ENCODE measurements at regions not wholly inside any gene's neighbourhood (a gene's known extent, or its start where the extent isn't known, plus 50 kb on each side); places are given as distances from the start of the nearest gene placed in this dataset.

DNA sequence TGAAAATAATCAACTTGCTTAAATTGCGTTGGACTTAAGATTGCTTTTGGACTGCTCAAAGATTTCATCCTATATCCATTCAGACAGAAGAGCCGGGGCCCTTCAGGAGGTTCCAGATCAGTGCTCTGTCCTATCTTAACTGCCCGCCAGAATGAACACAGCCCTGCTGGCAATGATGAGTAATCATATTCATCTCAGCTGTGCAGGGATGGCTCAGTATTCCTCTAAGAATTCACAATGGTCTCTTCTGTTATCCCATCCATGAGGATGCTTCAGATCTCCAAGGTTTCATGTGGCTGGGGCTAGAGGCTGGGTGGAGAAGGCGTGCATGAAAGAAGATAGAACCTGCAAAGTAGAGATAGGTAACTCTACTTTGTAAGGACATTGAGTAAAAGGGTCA is 80.0 kb upstream of the NPVF start:
- H3K27me3 Mint-ChIP-seq (ENCODE audit: low read depth), result no peaks in the 10 kb centered on the region
- TF ChIP-seq, protein P1, sequence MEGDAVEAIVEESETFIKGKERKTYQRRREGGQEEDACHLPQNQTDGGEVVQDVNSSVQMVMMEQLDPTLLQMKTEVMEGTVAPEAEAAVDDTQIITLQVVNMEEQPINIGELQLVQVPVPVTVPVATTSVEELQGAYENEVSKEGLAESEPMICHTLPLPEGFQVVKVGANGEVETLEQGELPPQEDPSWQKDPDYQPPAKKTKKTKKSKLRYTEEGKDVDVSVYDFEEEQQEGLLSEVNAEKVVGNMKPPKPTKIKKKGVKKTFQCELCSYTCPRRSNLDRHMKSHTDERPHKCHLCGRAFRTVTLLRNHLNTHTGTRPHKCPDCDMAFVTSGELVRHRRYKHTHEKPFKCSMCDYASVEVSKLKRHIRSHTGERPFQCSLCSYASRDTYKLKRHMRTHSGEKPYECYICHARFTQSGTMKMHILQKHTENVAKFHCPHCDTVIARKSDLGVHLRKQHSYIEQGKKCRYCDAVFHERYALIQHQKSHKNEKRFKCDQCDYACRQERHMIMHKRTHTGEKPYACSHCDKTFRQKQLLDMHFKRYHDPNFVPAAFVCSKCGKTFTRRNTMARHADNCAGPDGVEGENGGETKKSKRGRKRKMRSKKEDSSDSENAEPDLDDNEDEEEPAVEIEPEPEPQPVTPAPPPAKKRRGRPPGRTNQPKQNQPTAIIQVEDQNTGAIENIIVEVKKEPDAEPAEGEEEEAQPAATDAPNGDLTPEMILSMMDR (IDR thresholded peaks at IDR 0.05), result no peak
- H3K36me3 Mint-ChIP-seq (ENCODE audit: low read depth), result no peaks in the 10 kb centered on the region
- no peak overlapping the region for H3K4me3 Mint-ChIP-seq (ENCODE audit: unreplicated experiment)
- no peak overlapping the region for H3K27ac Mint-ChIP-seq (ENCODE audit: unreplicated experiment)
- peaks cover 30% of the 10 kb centered on the region for H3K4me1 Mint-ChIP-seq (ENCODE audit: low read depth)
- DNase-seq (ENCODE audit: low spot score), result no peak
- H3K9me3 Mint-ChIP-seq (ENCODE audit: low read depth), result no peaks in the 10 kb centered on the region

DNA sequence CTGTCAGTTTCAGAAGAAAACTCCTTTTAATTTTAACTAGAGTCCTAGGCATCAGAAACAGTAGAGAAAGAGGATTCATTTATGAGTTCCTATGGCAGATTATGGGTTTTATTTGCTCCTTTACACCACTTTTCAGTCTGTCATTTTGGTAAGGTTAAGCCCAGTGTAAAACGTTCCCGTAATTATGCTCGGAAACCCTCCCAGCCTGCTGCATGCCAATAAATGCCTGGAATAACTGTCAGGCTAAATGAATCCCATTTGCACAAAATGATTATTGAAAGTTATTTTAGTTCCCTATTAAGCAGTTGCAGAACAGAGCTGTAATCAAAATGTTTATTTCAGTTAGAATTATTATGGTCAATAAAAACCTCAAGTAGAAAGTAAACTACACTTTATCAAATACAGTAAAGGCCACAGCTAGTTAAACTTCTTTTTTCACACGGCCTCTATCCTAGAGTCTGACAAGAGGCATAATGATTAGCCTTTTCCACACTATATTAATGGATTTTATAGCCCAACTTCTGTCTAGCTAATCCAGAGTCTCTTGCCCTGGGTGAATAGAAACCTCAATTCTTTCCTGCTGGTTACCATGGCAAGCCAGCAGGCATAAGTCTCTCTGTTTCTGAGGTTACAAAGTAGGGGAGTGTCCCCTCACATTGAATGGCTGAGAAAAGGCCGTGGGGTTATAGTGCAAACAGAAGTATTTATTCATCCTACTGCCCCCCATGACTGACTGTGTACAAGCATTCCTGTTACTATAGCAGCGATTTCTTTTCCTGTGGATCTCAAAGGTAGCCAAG is 80.8 kb upstream of the NPVF start:
- Mint-ChIP-seq H3K9me3 (ENCODE audit: low read depth) (no peaks in the 10 kb centered on the region), H3K4me1 (ENCODE audit: low read depth) (peaks cover 22% of the 10 kb centered on the region), H3K4me3 (ENCODE audit: unreplicated experiment) (no peak overlapping the region)

DNA sequence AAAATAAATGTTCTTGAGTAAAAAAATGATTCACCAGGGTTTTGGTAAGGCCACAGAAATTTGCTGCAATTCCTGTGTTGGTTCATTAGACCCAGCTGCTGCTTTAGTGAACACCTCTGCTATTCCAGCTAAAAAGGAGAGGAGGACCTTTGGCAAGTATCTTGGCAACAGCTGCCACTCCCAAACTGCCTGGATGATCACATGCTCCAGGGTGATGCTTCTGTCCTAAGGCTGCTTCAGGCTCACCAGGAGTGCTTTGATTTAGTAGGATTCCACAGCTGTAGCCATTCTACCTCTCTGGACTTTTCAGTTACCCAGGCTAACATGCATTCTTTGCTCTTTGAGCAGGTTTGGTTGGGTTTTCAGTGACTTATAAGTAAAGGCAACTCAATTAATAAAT is 82.6 kb upstream of the NPVF start:
- no peak for DNase-seq (ENCODE audit: low spot score)
- TF ChIP-seq, protein P1 (IDR thresholded peaks at IDR 0.05), result no peak
- Mint-ChIP-seq H3K27me3 (ENCODE audit: low read depth) (no peaks in the 10 kb centered on the region), H3K4me1 (ENCODE audit: low read depth) (peaks cover 21% of the 10 kb centered on the region), H3K9me3 (ENCODE audit: low read depth) (no peaks in the 10 kb centered on the region), H3K4me3 (ENCODE audit: unreplicated experiment) (no peak overlapping the region), H3K27ac (ENCODE audit: unreplicated experiment) (no peak overlapping the region), H3K36me3 (ENCODE audit: low read depth) (no peaks in the 10 kb centered on the region)

More for the DNA sequence above, 80.8 kb upstream of the NPVF start:
- TF ChIP-seq, protein P1 (IDR thresholded peaks at IDR 0.05), result no peak
- no peak for DNase-seq (ENCODE audit: low spot score)
- Mint-ChIP-seq H3K36me3 (ENCODE audit: low read depth) (no peaks in the 10 kb centered on the region), H3K27me3 (ENCODE audit: low read depth) (no peaks in the 10 kb centered on the region), H3K27ac (ENCODE audit: unreplicated experiment) (no peak overlapping the region)

DNA sequence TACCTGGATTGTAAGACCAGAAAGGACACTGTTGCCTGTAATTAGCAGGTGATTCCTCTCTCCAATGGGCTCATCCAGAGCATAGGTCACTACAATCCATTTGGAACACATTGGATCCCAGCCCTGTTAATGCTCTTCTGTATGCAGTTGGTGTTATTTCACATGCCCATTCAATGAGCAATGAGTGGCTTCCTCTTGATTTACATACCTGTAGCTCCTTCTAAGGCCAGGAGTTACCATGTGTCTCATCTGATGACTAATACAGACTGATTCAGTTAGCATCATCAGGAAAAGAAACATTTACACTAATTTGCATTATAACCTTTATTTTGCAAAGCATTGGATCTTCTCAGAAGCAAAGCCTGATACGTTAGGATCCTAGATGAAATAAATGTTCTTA is 83.1 kb upstream of the NPVF start:
- Mint-ChIP-seq H3K36me3 (ENCODE audit: low read depth) (no peaks in the 10 kb centered on the region), H3K27me3 (ENCODE audit: low read depth) (no peaks in the 10 kb centered on the region), H3K4me1 (ENCODE audit: low read depth) (peaks cover 21% of the 10 kb centered on the region), H3K9me3 (ENCODE audit: low read depth) (no peaks in the 10 kb centered on the region), H3K27ac (ENCODE audit: unreplicated experiment) (no peak overlapping the region), H3K4me3 (ENCODE audit: unreplicated experiment) (no peak overlapping the region)
- DNase-seq (ENCODE audit: low spot score), result no peak
- TF ChIP-seq, protein P1 (IDR thresholded peaks at IDR 0.05), result no peak

DNA sequence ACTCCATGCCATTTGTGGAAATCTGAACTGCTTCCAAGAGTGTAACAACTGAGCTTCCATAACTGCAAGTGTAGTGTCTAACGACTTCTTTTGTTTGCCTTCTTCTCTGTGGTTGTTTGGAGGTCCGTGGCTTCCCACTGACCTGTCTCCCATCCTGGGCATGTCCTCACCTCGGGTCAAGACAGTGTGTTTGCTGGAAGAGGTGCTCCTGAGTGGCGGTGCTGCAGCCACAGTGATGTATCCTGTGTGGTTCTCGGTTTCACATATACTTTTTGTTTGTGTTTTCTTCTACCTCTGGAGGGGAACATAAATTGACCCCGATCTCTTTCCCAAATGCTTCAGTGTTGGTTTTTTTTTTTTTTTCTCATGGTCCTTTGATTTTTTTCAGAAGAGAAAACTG is 84.7 kb upstream of the NPVF start:
- peaks cover 15% of the 10 kb centered on the region for H3K4me1 Mint-ChIP-seq (ENCODE audit: low read depth)
- TF ChIP-seq, protein P1 (IDR thresholded peaks at IDR 0.05), result no peak
- DNase-seq (ENCODE audit: low spot score), result no peak
- H3K27me3 Mint-ChIP-seq (ENCODE audit: low read depth), result no peaks in the 10 kb centered on the region
- H3K4me3 Mint-ChIP-seq (ENCODE audit: unreplicated experiment), result no peak overlapping the region
- no peaks in the 10 kb centered on the region for H3K9me3 Mint-ChIP-seq (ENCODE audit: low read depth)
- H3K36me3 Mint-ChIP-seq (ENCODE audit: low read depth), result no peaks in the 10 kb centered on the region
- no peak overlapping the region for H3K27ac Mint-ChIP-seq (ENCODE audit: unreplicated experiment)

Data from chondrocyte (in vitro differentiated cells).